Upper lobe of right lung (tissue), 1 donor: ENCODE measurements at regions not wholly inside any gene's neighbourhood (a gene's known extent, or its start where the extent isn't known, plus 50 kb on each side); places are given as distances from the start of the nearest gene placed in this dataset.

Experiments
- ATAC-seq: fragments of 200-7000 bp; cut with Tn5 transposase; one replicate; pipeline ENCODE4 v1.9.1; 2020; ENCODE audit warnings: mild to moderate bottlenecking, moderate library complexity
- DNase-seq: peaks from one replicate; pipeline ENCODE4 v3.0.0-alpha.2; 2020
- H3K27ac ChIP-seq: fragments of 200-600 bp; one replicate; pipeline ENCODE4 v1.8.0; 2022
- H3K27me3 ChIP-seq: fragments of 200-600 bp; one replicate; pipeline ENCODE4 v1.8.0; 2022; ENCODE audit warnings: mild to moderate bottlenecking
- H3K36me3 ChIP-seq: fragments of 200-600 bp; one replicate; pipeline ENCODE4 v1.8.0; 2022
- H3K4me1 ChIP-seq: fragments of 200-600 bp; one replicate; pipeline ENCODE4 v1.8.0; 2022
- H3K4me3 ChIP-seq: fragments of 200-600 bp; one replicate; pipeline ENCODE4 v1.8.0; 2022; ENCODE audit warnings: mild to moderate bottlenecking
- H3K9me3 ChIP-seq: fragments of 200-600 bp; one replicate; pipeline ENCODE4 v1.8.0; 2022
- intact Hi-C: fragments of 100-400 bp; cut with DNase I; formaldehyde crosslinking; loops from one replicate; pipeline ENCODE4 v1.11.0; 2022
- TF ChIP-seq, protein P1 (sequence below): fragments of 200-600 bp; IDR thresholded peaks from one replicate; pipeline ENCODE4 v1.8.0; 2022; ENCODE audit warnings: antibody characterized with exemption
- donor health status: DM: no; HTN: yes; CAD: no; lungs with severe emphysema.

DNA sequence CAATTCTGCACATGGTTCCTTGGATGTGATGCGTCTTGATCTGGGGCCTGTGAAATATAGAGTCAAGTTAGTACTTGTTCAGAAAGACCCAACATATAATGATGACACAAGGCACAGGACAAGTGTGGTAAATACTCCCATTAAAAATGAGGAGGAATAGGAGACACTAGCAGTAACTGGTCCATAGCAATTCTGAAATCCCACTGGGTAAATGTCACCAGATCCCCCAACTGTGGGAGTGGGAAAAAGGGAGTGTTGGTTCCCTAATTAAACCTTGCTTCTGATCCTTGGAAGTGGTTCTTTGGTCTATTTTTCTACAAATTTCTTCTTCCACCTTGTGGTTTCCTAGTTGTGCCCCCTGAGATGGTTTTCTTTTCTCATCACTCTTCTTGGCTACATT, 62.5 kb upstream of the NRP1 start:
- no peak for ATAC-seq
- intact Hi-C loops: no loop called here
- DNase-seq: no peak
- no peaks in the 10 kb centered on the region for H3K36me3 ChIP-seq
- no peak overlapping the region for H3K4me3 ChIP-seq
- H3K27ac ChIP-seq: no peak overlapping the region
- H3K4me1 ChIP-seq: no peaks in the 10 kb centered on the region
- no peaks in the 10 kb centered on the region for H3K27me3 ChIP-seq
- peaks cover 5% of the 10 kb centered on the region for H3K9me3 ChIP-seq
- TF ChIP-seq, protein P1, sequence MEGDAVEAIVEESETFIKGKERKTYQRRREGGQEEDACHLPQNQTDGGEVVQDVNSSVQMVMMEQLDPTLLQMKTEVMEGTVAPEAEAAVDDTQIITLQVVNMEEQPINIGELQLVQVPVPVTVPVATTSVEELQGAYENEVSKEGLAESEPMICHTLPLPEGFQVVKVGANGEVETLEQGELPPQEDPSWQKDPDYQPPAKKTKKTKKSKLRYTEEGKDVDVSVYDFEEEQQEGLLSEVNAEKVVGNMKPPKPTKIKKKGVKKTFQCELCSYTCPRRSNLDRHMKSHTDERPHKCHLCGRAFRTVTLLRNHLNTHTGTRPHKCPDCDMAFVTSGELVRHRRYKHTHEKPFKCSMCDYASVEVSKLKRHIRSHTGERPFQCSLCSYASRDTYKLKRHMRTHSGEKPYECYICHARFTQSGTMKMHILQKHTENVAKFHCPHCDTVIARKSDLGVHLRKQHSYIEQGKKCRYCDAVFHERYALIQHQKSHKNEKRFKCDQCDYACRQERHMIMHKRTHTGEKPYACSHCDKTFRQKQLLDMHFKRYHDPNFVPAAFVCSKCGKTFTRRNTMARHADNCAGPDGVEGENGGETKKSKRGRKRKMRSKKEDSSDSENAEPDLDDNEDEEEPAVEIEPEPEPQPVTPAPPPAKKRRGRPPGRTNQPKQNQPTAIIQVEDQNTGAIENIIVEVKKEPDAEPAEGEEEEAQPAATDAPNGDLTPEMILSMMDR: no peak

DNA sequence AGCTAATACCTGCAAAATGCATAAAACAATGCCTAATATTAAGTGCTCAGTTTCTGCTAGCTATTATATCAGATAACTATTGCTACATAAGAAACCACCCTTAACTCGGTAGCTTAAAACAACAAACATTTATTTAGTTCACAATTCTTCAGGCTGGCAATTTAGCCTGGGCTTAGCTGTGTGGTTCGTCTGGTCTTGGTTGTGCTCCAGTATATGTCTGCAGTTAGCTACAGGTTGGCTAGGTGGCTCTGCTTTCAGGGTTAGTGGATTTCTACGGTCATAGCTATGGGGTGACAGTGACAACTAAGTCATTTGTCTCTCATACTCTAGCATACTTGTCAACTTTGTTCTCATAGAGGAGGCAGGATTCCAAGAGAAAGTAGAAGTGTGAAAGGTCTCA, 61.8 kb upstream of the NRP1 start:
- Histone ChIP-seq H3K27me3 (no peaks in the 10 kb centered on the region), H3K9me3 (peaks cover 5% of the 10 kb centered on the region), H3K27ac (no peak overlapping the region), H3K4me1 (no peaks in the 10 kb centered on the region), H3K36me3 (no peaks in the 10 kb centered on the region), H3K4me3 (no peak overlapping the region)
- ATAC-seq (no peak), DNase-seq (no peak)
- intact Hi-C loops: no loop called here
- TF ChIP-seq, protein P1: no peak

DNA sequence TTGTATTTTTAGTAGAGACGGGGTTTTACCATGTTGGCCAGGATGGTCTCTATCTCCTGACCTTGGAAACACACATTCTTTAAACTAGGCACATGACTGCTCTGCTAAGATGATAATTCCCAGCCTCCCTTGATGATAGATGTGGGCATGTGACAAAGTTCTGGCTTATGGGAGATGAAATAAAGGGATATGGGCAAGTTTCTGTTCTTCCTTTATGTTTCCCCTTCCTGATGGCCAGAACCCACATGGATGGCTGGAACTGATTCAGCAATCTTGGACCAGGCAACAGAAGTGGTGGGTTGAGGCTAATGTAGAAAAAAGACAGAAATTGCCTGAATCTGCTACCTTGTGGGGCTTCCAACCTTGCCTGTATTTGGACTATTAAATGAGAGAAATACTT, 60.7 kb upstream of the NRP1 start:
- Histone ChIP-seq H3K9me3 (peaks cover 5% of the 10 kb centered on the region), H3K27me3 (no peaks in the 10 kb centered on the region), H3K27ac (no peak overlapping the region), H3K4me1 (no peaks in the 10 kb centered on the region), H3K4me3 (no peak overlapping the region), H3K36me3 (no peaks in the 10 kb centered on the region)
- intact Hi-C loops: no loop called here
- DNase-seq: no peak
- ATAC-seq: no peak
- TF ChIP-seq, protein P1: no peak

DNA sequence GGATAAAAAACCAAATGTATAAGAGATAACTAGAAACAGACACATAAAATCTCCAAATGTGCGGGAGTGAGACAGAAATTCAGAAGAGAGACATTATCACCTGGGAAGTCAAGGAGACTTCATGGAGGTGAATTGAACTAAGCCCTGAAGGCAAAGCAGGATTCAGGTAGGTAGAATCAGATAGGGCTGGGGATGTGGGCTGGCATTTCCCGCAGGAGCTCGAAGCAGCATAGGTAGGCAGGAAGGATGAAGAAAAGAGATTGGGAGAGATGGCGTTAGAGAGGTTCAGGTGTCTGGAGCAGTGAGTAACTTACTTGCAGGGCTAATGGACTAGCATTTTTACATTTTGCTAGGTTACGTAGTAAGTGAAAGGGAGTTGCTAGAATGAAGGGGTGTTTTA, 58.2 kb upstream of the NRP1 start:
- Histone ChIP-seq H3K4me1 (no peaks in the 10 kb centered on the region), H3K4me3 (no peak overlapping the region), H3K36me3 (no peaks in the 10 kb centered on the region), H3K27ac (no peak overlapping the region), H3K9me3 (peaks cover 5% of the 10 kb centered on the region), H3K27me3 (no peaks in the 10 kb centered on the region)
- DNase-seq (no peak), ATAC-seq (no peak)
- TF ChIP-seq, protein P1: no peak
- intact Hi-C loops: no loop called here

DNA sequence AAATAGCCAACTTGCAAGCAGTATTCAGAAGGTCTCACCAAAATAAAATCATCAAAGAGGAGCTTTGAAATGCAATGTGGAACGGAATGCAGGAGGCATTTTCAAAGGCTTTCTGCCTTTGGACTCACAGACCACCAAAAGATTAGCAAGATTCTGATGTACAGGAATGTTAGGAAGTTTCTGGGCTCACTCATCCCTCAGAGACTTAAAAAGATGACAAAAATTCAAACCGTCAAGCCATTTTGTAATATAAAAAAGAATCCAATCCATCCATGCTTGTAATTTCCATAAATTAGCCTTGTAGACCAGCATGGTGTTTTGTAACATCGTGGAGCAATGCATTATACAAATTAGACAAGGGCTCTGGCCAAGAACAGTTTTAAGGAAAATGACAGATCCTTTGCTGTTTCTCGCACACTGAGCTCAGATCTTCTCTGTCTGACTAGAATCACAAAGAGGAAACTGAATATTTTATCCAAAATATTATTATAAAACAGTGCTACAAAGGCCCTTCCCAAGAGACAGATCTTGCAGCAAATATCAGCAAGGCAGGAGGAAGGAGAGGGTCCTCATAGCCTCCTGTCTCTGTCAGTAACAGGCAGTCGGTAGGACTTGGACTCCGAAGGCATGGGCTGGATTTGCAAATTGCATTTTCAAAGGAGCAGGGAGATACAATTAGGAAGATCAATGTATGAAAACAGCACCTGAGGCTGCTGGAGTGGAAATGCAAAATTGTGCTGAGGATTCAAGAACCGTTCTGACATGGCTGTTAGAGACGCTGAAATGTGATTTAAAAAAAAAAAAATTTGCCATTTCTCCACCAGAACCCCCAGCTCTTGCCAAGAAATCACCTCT, 57.4 kb upstream of the NRP1 start:
- no peak overlapping the region for H3K4me3 ChIP-seq
- no peaks in the 10 kb centered on the region for H3K27me3 ChIP-seq
- intact Hi-C loops: no loop called here
- DNase-seq: no peak
- TF ChIP-seq, protein P1: no peak
- H3K36me3 ChIP-seq: no peaks in the 10 kb centered on the region
- H3K27ac ChIP-seq: no peak overlapping the region
- ATAC-seq: no peak
- H3K4me1 ChIP-seq: no peaks in the 10 kb centered on the region
- H3K9me3 ChIP-seq: peaks cover 1% of the 10 kb centered on the region
